Trophoblast cell (in vitro differentiated cells and primary cell): ENCODE measurements at regions not wholly inside any gene's neighbourhood (a gene's known extent, or its start where the extent isn't known, plus 50 kb on each side); places are given as distances from the start of the nearest gene placed in this dataset.
"Not testable (repeated sequence)": the region's sequence is repeated elsewhere in the genome, so short reads cannot be mapped to it uniquely, and the experiment has no call there.

Source experiments
- DNase-seq, 2 donors: peaks; one replicate each; pipeline ENCODE4 v3.0.0-alpha.2; 2016
- H2AFZ ChIP-seq: 2 replicates; pipeline ENCODE4 v1.6.1; 2013; ENCODE audit warnings: low read length, moderate library complexity, mild to moderate bottlenecking; ENCODE audit not compliant: insufficient read depth, poor library complexity
- H2AK5ac ChIP-seq: 2 replicates; pipeline ENCODE4 v1.6.1; 2013; ENCODE audit warnings: mild to moderate bottlenecking, low read length
- H2BK120ac ChIP-seq: 2 replicates; pipeline ENCODE4 v1.6.1; 2013; ENCODE audit warnings: low read length, mild to moderate bottlenecking, moderate library complexity; ENCODE audit not compliant: insufficient read depth, poor library complexity
- H2BK12ac ChIP-seq: 2 replicates; pipeline ENCODE4 v1.6.1; 2013; ENCODE audit warnings: mild to moderate bottlenecking, low read length, moderate library complexity
- H2BK5ac ChIP-seq: 2 replicates; pipeline ENCODE4 v1.6.1; 2013; ENCODE audit warnings: low read length, low read depth, moderate library complexity, mild to moderate bottlenecking; ENCODE audit not compliant: poor library complexity
- H3K14ac ChIP-seq: 2 replicates; pipeline ENCODE4 v1.6.1; 2013; ENCODE audit warnings: mild to moderate bottlenecking, low read length
- H3K18ac ChIP-seq: 2 replicates; pipeline ENCODE4 v1.6.1; 2013; ENCODE audit warnings: mild to moderate bottlenecking, low read length
- H3K23ac ChIP-seq: 2 replicates; pipeline ENCODE4 v1.6.1; 2013; ENCODE audit warnings: low read length
- H3K27ac ChIP-seq: 2 replicates; pipeline ENCODE4 v1.5.1; 2013; ENCODE audit warnings: low read depth, mild to moderate bottlenecking, inconsistent platforms, low read length, moderate library complexity
- H3K27me3 ChIP-seq: 2 replicates; pipeline ENCODE4 v1.6.1; 2013; ENCODE audit warnings: inconsistent platforms, mild to moderate bottlenecking, low read length, moderate library complexity; ENCODE audit not compliant: insufficient read depth
- H3K36me3 ChIP-seq, 2 experiments: 1 replicate in 1 of 2; 2 replicates in 1 of 2; pipeline ENCODE4 v1.6.1; 2013; ENCODE audit warnings: low read length in 2 of 2, mild to moderate bottlenecking in 2 of 2, moderate library complexity in 1 of 2; ENCODE audit not compliant: insufficient read depth in 2 of 2, control insufficient read depth in 1 of 2
- H3K4ac ChIP-seq: 2 replicates; pipeline ENCODE4 v1.6.1; 2013; ENCODE audit warnings: low read depth, mild to moderate bottlenecking, low read length, moderate library complexity
- H3K4me1 ChIP-seq, 2 experiments: 1 replicate in 1 of 2; 2 replicates in 1 of 2; pipeline ENCODE4 v1.6.1; 2013; ENCODE audit warnings: low read length in 2 of 2, mild to moderate bottlenecking in 2 of 2, moderate library complexity in 1 of 2; ENCODE audit not compliant: insufficient read depth in 2 of 2, control insufficient read depth in 1 of 2
- H3K4me2 ChIP-seq: 2 replicates; pipeline ENCODE4 v1.6.1; 2013; ENCODE audit warnings: inconsistent platforms, mild to moderate bottlenecking, low read length, moderate library complexity
- H3K4me3 ChIP-seq: 2 replicates; pipeline ENCODE4 v1.5.1; 2013; ENCODE audit warnings: mild to moderate bottlenecking, low read depth, low read length, inconsistent platforms
- H3K79me1 ChIP-seq: one replicate; pipeline ENCODE4 v1.6.1; 2013; ENCODE audit warnings: low read length
- H3K79me2 ChIP-seq: 2 replicates; pipeline ENCODE4 v1.6.1; 2013; ENCODE audit warnings: low read length, mild to moderate bottlenecking; ENCODE audit not compliant: control insufficient read depth, insufficient read depth, poor library complexity
- H3K9ac ChIP-seq: 2 replicates; pipeline ENCODE4 v1.6.1; 2013; ENCODE audit warnings: mild to moderate bottlenecking, low read length
- H3K9me3 ChIP-seq: 2 replicates; pipeline ENCODE4 v1.6.1; 2013; ENCODE audit warnings: low read depth, mild to moderate bottlenecking, control low read depth, inconsistent platforms, low read length; ENCODE audit not compliant: insufficient read depth
- H4K12ac ChIP-seq: 2 replicates; pipeline ENCODE4 v1.6.1; 2013; ENCODE audit warnings: low read depth, mild to moderate bottlenecking, low read length, moderate library complexity
- H4K8ac ChIP-seq: 2 replicates; pipeline ENCODE4 v1.6.1; 2013; ENCODE audit warnings: low read depth, mild to moderate bottlenecking, low read length, moderate library complexity
- H4K91ac ChIP-seq: one replicate; pipeline ENCODE4 v1.6.1; 2013; ENCODE audit warnings: low read depth, mild to moderate bottlenecking, low read length, moderate library complexity
- WGBS: extraction: QIAGEN DNeasy Blood & Tissue Kit; methylation state at CpG from one replicate; pipeline ENCODE4 v1.1.7; 2013; ENCODE audit warnings: missing lambda C conversion rate; ENCODE audit not compliant: insufficient read length, insufficient coverage; ENCODE audit errors: extremely low coverage; 5-methylcytosine and 5-hydroxymethylcytosine counted together

GRCh38 chr5:96199713-96200183 is 233.3 kb downstream of the PCSK1 start:
- H4K91ac ChIP-seq, result no peak overlapping the region
- no peak overlapping the region for H3K4me2 ChIP-seq
- no peaks in the 10 kb centered on the region for H3K79me2 ChIP-seq
- H3K36me3 ChIP-seq, result no peaks in the 10 kb centered on the region
- no peak overlapping the region for H4K12ac ChIP-seq
- no peak overlapping the region for H3K4ac ChIP-seq
- no peak overlapping the region for H3K9ac ChIP-seq
- no peak overlapping the region for H2AFZ ChIP-seq
- H3K9me3 ChIP-seq, result peaks cover 2% of the 10 kb centered on the region
- no peak overlapping the region for H3K14ac ChIP-seq
- no peak overlapping the region for H3K23ac ChIP-seq
- no CpG with 5 or more reads among the region's 4 CpGs for WGBS
- no peak overlapping the region for H3K27ac ChIP-seq
- H2BK12ac ChIP-seq, result no peak overlapping the region
- H3K4me3 ChIP-seq, result no peak overlapping the region
- H3K4me1 ChIP-seq, result no peaks in the 10 kb centered on the region
- no peak overlapping the region for H2AK5ac ChIP-seq
- no peak overlapping the region for H4K8ac ChIP-seq
- DNase-seq, result no peak
- no peak overlapping the region for H2BK120ac ChIP-seq
- no peak overlapping the region for H2BK5ac ChIP-seq
- H3K27me3 ChIP-seq, result no peaks in the 10 kb centered on the region
- H3K79me1 ChIP-seq, result no peaks in the 10 kb centered on the region
- no peak overlapping the region for H3K18ac ChIP-seq

GRCh38 chr5:96198356-96199058 is 234.5 kb downstream of the PCSK1 start:
- H3K79me2 ChIP-seq, result no peaks in the 10 kb centered on the region
- no peaks in the 10 kb centered on the region for H3K4me1 ChIP-seq
- H3K14ac ChIP-seq, result no peak overlapping the region
- no peak overlapping the region for H2AFZ ChIP-seq
- H4K8ac ChIP-seq, result no peak overlapping the region
- H2BK120ac ChIP-seq, result no peak overlapping the region
- H3K23ac ChIP-seq, result no peak overlapping the region
- H3K4ac ChIP-seq, result no peak overlapping the region
- H3K4me3 ChIP-seq, result no peak overlapping the region
- no peak overlapping the region for H3K9ac ChIP-seq
- no CpG with 5 or more reads among the region's 3 CpGs for WGBS
- H3K18ac ChIP-seq, result no peak overlapping the region
- H2AK5ac ChIP-seq, result no peak overlapping the region
- H3K27me3 ChIP-seq, result no peaks in the 10 kb centered on the region
- H3K36me3 ChIP-seq, result no peaks in the 10 kb centered on the region
- no peak overlapping the region for H4K12ac ChIP-seq
- no peak overlapping the region for H3K4me2 ChIP-seq
- peaks cover 2% of the 10 kb centered on the region for H3K9me3 ChIP-seq
- no peaks in the 10 kb centered on the region for H3K79me1 ChIP-seq
- no peak overlapping the region for H4K91ac ChIP-seq
- no peak for DNase-seq
- H2BK12ac ChIP-seq, result no peak overlapping the region
- no peak overlapping the region for H2BK5ac ChIP-seq
- no peak overlapping the region for H3K27ac ChIP-seq

- H3K9ac ChIP-seq, H3K18ac ChIP-seq, H3K4me3 ChIP-seq, H4K91ac ChIP-seq, H3K23ac ChIP-seq, H2BK120ac ChIP-seq, H3K79me2 ChIP-seq, H3K27ac ChIP-seq, H3K9me3 ChIP-seq, H2AK5ac ChIP-seq, H3K27me3 ChIP-seq, H3K4ac ChIP-seq, H2AFZ ChIP-seq, H3K14ac ChIP-seq, H3K4me2 ChIP-seq, H4K8ac ChIP-seq, H3K79me1 ChIP-seq, DNase-seq, H3K36me3 ChIP-seq, H3K4me1 ChIP-seq, H2BK12ac ChIP-seq, H4K12ac ChIP-seq, H2BK5ac ChIP-seq: not testable (repeated sequence)
- WGBS, result no CpG with 5 or more reads among the region's 3 CpGs
Measured at GRCh38 chr5:96197767-96198166, 235.3 kb downstream of the PCSK1 start.

GRCh38 chr5:96197347-96197746 is 235.7 kb upstream of the ELL2 start:
- Histone ChIP-seq H3K27ac (no peak overlapping the region), H4K12ac (no peak overlapping the region), H2AFZ (no peak overlapping the region), H4K91ac (no peak overlapping the region), H3K4me1 (no peaks in the 10 kb centered on the region), H3K27me3 (no peaks in the 10 kb centered on the region), H3K4me2 (no peak overlapping the region), H3K4ac (no peak overlapping the region), H2AK5ac (no peak overlapping the region), H3K14ac (no peak overlapping the region), H3K9me3 (peaks cover 2% of the 10 kb centered on the region), H3K18ac (no peak overlapping the region), H3K4me3 (no peak overlapping the region), H3K36me3 (no peaks in the 10 kb centered on the region), H3K23ac (no peak overlapping the region), H3K79me1 (no peaks in the 10 kb centered on the region), H2BK120ac (no peak overlapping the region), H4K8ac (no peak overlapping the region), H2BK12ac (no peak overlapping the region), H3K79me2 (no peaks in the 10 kb centered on the region), H3K9ac (no peak overlapping the region), H2BK5ac (no peak overlapping the region)
- no CpG with 5 or more reads among the region's 2 CpGs for WGBS
- DNase-seq, result no peak
